Parathyroid adenoma (tissue), 2 donors: ENCODE measurements at regions not wholly inside any gene's neighbourhood (a gene's known extent, or its start where the extent isn't known, plus 50 kb on each side); places are given as distances from the start of the nearest gene placed in this dataset.

Experiments used
- H2AFZ ChIP-seq: fragments of 300-600 bp; sonication (generic); one replicate; pipeline ENCODE4 v1.7.0; 2017; ENCODE audit warnings: antibody characterized with exemption, mild to moderate bottlenecking
- H3K27ac ChIP-seq: fragments of 300-600 bp; sonication (generic); one replicate; pipeline ENCODE4 v1.7.0; 2017
- H3K27me3 ChIP-seq: fragments of 300-600 bp; sonication (generic); one replicate; pipeline ENCODE4 v1.7.0; 2017; ENCODE audit warnings: low read length; ENCODE audit not compliant: control insufficient read depth, insufficient read depth
- H3K36me3 ChIP-seq: fragments of 300-600 bp; sonication (generic); one replicate; pipeline ENCODE4 v1.7.0; 2017; ENCODE audit warnings: low read length; ENCODE audit not compliant: control insufficient read depth, insufficient read depth
- H3K4me1 ChIP-seq: fragments of 300-600 bp; sonication (generic); one replicate; pipeline ENCODE4 v1.7.0; 2017; ENCODE audit warnings: control low read depth
- H3K4me2 ChIP-seq: fragments of 300-600 bp; sonication (generic); one replicate; pipeline ENCODE4 v1.7.0; 2017; ENCODE audit warnings: low read length
- H3K4me3 ChIP-seq: fragments of 300-600 bp; sonication (generic); one replicate; pipeline ENCODE4 v1.7.0; 2017; ENCODE audit warnings: low read depth, low read length
- H3K79me2 ChIP-seq: fragments of 300-600 bp; sonication (generic); one replicate; pipeline ENCODE4 v1.7.0; 2017; ENCODE audit warnings: control low read depth
- H3K9ac ChIP-seq: fragments of 300-600 bp; sonication (generic); one replicate; pipeline ENCODE4 v1.7.0; 2017; ENCODE audit warnings: mild to moderate bottlenecking
- H3K9me3 ChIP-seq: fragments of 300-600 bp; sonication (generic); one replicate; pipeline ENCODE4 v1.7.0; 2017; ENCODE audit warnings: low read length; ENCODE audit not compliant: control insufficient read depth
- TF ChIP-seq, protein P1 (sequence below): fragments of 300-600 bp; sonication (generic); IDR thresholded peaks from one replicate; pipeline ENCODE4 v1.7.0; 2017; ENCODE audit warnings: antibody characterized with exemption, mild to moderate bottlenecking
- donor health status: primary hyperparathyroidism.

DNA sequence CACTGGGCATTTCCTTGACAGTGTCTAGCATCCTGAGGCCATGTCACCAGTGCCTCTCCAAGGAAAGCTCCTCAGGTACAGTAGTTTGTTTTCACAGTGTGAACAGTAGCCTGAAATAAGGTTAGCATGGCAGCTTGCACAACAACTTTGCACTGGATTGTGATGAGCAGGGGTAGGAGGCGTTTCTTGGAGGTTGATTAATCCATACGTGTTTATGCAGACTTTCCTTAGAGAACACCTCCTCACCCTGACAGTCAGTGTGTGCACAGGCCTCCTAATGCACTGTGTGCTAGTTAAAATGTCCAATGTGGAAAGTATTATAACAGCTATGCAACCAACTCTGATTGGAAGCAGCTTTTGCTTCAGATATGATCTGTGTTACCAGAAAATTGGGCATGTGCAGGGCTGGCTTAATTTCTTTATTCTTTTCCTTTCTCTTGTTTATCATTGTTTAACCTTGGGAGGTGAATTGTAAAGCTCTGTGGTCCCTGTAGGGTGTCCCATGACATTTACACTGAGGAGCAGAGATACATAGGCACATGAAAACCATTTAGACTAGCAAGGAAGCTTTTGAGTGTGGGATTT is 77.2 kb upstream of the LDAH start:
- Histone ChIP-seq H3K4me2 (no peak overlapping the region), H3K36me3 (no peaks in the 10 kb centered on the region), H3K9ac (no peak overlapping the region), H3K27me3 (no peaks in the 10 kb centered on the region), H2AFZ (no peak overlapping the region), H3K79me2 (no peaks in the 10 kb centered on the region), H3K4me1 (no peaks in the 10 kb centered on the region), H3K4me3 (no peak overlapping the region), H3K27ac (no peak overlapping the region), H3K9me3 (no peaks in the 10 kb centered on the region)
- TF ChIP-seq, protein P1, sequence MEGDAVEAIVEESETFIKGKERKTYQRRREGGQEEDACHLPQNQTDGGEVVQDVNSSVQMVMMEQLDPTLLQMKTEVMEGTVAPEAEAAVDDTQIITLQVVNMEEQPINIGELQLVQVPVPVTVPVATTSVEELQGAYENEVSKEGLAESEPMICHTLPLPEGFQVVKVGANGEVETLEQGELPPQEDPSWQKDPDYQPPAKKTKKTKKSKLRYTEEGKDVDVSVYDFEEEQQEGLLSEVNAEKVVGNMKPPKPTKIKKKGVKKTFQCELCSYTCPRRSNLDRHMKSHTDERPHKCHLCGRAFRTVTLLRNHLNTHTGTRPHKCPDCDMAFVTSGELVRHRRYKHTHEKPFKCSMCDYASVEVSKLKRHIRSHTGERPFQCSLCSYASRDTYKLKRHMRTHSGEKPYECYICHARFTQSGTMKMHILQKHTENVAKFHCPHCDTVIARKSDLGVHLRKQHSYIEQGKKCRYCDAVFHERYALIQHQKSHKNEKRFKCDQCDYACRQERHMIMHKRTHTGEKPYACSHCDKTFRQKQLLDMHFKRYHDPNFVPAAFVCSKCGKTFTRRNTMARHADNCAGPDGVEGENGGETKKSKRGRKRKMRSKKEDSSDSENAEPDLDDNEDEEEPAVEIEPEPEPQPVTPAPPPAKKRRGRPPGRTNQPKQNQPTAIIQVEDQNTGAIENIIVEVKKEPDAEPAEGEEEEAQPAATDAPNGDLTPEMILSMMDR: no peak

DNA sequence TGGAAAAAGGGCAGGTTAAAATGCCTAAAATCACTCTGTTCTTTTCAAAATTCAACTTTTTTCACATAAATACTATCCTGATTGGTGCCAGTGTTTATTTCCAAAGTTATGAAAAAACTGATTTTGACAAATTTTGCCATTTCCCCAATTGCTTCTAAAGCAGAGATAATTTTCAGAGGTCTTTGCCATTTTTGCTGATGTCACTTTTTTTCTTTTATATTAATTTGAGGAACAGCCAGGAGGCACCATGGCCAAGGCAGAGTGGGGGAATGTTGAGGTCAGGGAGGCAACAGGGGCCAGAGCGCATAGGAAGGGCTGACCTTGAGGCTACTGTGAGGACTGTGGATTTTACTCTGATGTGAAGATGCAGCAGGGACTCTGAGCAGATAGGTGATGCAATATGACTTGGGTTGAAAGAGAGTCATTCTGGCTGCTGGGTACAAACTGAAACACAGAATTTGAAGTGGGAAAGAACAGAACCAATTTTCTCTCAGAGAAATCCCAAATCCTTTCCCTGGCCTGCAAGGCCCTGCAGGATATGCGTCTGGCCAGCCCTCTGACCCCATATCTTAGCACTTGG is 75.1 kb upstream of the LDAH start:
- no peak overlapping the region for H3K4me2 ChIP-seq
- TF ChIP-seq, protein P1: no peak
- no peak overlapping the region for H3K27ac ChIP-seq
- H3K4me3 ChIP-seq: no peak overlapping the region
- H3K4me1 ChIP-seq: no peaks in the 10 kb centered on the region
- H3K27me3 ChIP-seq: no peaks in the 10 kb centered on the region
- no peaks in the 10 kb centered on the region for H3K36me3 ChIP-seq
- H3K9me3 ChIP-seq: peaks cover 4% of the 10 kb centered on the region
- H3K79me2 ChIP-seq: no peaks in the 10 kb centered on the region
- no peak overlapping the region for H3K9ac ChIP-seq
- H2AFZ ChIP-seq: no peak overlapping the region

DNA sequence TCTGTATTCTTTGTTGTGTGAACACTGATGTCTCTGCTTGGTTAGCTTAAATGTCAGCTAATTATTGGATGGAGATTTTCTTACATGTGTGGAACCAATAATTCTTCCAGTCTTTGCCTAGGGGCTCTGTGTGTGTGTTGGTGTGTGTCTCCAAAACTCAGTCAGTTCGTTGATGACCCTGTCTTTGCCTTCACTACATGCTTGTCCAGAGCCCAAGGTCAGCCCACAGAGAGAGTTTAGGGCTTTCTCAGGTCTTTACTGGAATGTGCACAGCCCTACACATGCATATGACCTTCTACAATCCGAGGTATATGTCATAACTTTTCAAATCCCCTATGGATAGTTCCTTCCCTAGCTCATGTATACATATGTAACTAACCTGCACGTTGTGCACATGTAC is 74.1 kb upstream of the LDAH start:
- H3K27ac ChIP-seq: no peak overlapping the region
- no peaks in the 10 kb centered on the region for H3K36me3 ChIP-seq
- no peaks in the 10 kb centered on the region for H3K27me3 ChIP-seq
- no peak overlapping the region for H3K4me2 ChIP-seq
- no peak overlapping the region for H3K9ac ChIP-seq
- H3K9me3 ChIP-seq: peaks cover 4% of the 10 kb centered on the region
- H3K4me3 ChIP-seq: no peak overlapping the region
- no peaks in the 10 kb centered on the region for H3K4me1 ChIP-seq
- TF ChIP-seq, protein P1: no peak
- no peaks in the 10 kb centered on the region for H3K79me2 ChIP-seq
- H2AFZ ChIP-seq: no peak overlapping the region

DNA sequence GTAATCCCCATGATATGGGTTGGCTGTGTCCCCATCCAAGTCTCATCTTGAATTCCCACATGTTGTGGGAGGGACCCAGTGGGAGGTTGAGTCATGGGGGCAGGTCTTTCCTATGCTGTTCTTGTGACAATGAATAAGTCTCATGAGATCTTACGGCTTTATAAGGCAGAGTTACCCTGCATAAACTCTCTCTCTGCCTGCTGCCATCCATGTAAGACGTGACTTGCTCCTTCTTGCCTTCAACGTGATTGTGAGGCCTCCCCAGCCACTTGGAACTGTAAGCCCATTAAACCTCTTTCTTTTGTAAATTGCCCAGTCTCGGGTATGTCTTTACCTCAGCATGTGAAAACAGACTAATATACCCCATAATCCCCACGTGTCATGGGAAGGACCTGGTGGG is 61.9 kb upstream of the LDAH start:
- Histone ChIP-seq H3K79me2 (no peaks in the 10 kb centered on the region), H3K4me3 (no peak overlapping the region), H3K9me3 (no peaks in the 10 kb centered on the region), H3K4me1 (no peaks in the 10 kb centered on the region), H3K27me3 (no peaks in the 10 kb centered on the region), H3K27ac (no peak overlapping the region), H2AFZ (no peak overlapping the region), H3K9ac (no peak overlapping the region), H3K4me2 (no peak overlapping the region), H3K36me3 (no peaks in the 10 kb centered on the region)
- TF ChIP-seq, protein P1: no peak
